ENCODE measurements at regions not wholly inside any gene's neighbourhood (a gene's known extent, or its start where the extent isn't known, plus 50 kb on each side); places are given as distances from the start of the nearest gene placed in this dataset.

GRCh38 chr2:14516844-14517243 lies 115.7 kb upstream of the LRATD1 start:
- Histone ChIP-seq H2AFZ (ENCODE audit: low read length) (no peak overlapping the region), H3K4me2 (ENCODE audit: insufficient read depth, low read length) (no peak overlapping the region), H3K36me3 (ENCODE audit: insufficient read depth, low read length) (no peaks in the 10 kb centered on the region), H3K79me2 (ENCODE audit: insufficient read depth, low read length) (no peaks in the 10 kb centered on the region), H3K27me3 (ENCODE audit: insufficient read depth, low read length) (no peaks in the 10 kb centered on the region), H3K4me3 (ENCODE audit: insufficient read depth, low read length) (no peak overlapping the region), H3K27ac (ENCODE audit: low read depth, low read length) (no peak overlapping the region), H3K4me1 (ENCODE audit: insufficient read depth, low read length) (no peaks in the 10 kb centered on the region), H3K9me3 (ENCODE audit: low read depth, low read length) (no peaks in the 10 kb centered on the region), H4K20me1 (ENCODE audit: insufficient read depth, low read length) (no peaks in the 10 kb centered on the region)
- TF ChIP-seq CTCF (IDR thresholded peaks at IDR 0.05; ENCODE audit: extremely low read depth, low read depth, low read length), result no peak
- peak; percentile 51 for DNase-seq (ENCODE audit: insufficient read length, low spot score, missing footprints)

GRCh38 chr2:14517731-14518130 lies 114.8 kb upstream of the LRATD1 start:
- TF ChIP-seq CTCF (IDR thresholded peaks at IDR 0.05; ENCODE audit: extremely low read depth, low read depth, low read length), result no peak
- no peak overlapping the region for H2AFZ ChIP-seq (ENCODE audit: low read length)
- no peak overlapping the region for H3K27ac ChIP-seq (ENCODE audit: low read depth, low read length)
- DNase-seq (ENCODE audit: insufficient read length, low spot score, missing footprints), result no peak
- no peaks in the 10 kb centered on the region for H3K9me3 ChIP-seq (ENCODE audit: low read depth, low read length)
- no peaks in the 10 kb centered on the region for H3K4me1 ChIP-seq (ENCODE audit: insufficient read depth, low read length)
- H3K36me3 ChIP-seq (ENCODE audit: insufficient read depth, low read length), result no peaks in the 10 kb centered on the region
- H3K4me2 ChIP-seq (ENCODE audit: insufficient read depth, low read length), result no peak overlapping the region
- no peaks in the 10 kb centered on the region for H4K20me1 ChIP-seq (ENCODE audit: insufficient read depth, low read length)
- no peak overlapping the region for H3K4me3 ChIP-seq (ENCODE audit: insufficient read depth, low read length)
- no peaks in the 10 kb centered on the region for H3K27me3 ChIP-seq (ENCODE audit: insufficient read depth, low read length)
- no peaks in the 10 kb centered on the region for H3K79me2 ChIP-seq (ENCODE audit: insufficient read depth, low read length)

GRCh38 chr2:14520385-14520945 lies 112.1 kb upstream of the LRATD1 start:
- Histone ChIP-seq H4K20me1 (ENCODE audit: insufficient read depth, low read length) (no peaks in the 10 kb centered on the region), H3K79me2 (ENCODE audit: insufficient read depth, low read length) (no peaks in the 10 kb centered on the region), H3K27ac (ENCODE audit: low read depth, low read length) (no peak overlapping the region), H3K4me1 (ENCODE audit: insufficient read depth, low read length) (peaks cover 7% of the 10 kb centered on the region), H3K9me3 (ENCODE audit: low read depth, low read length) (no peaks in the 10 kb centered on the region), H3K4me2 (ENCODE audit: insufficient read depth, low read length) (no peak overlapping the region), H3K4me3 (ENCODE audit: insufficient read depth, low read length) (no peak overlapping the region), H3K36me3 (ENCODE audit: insufficient read depth, low read length) (no peaks in the 10 kb centered on the region), H3K27me3 (ENCODE audit: insufficient read depth, low read length) (no peaks in the 10 kb centered on the region), H2AFZ (ENCODE audit: low read length) (no peak overlapping the region)
- no peak for DNase-seq (ENCODE audit: insufficient read length, low spot score, missing footprints)
- no peak for TF ChIP-seq CTCF (IDR thresholded peaks at IDR 0.05; ENCODE audit: extremely low read depth, low read depth, low read length)

- Histone ChIP-seq H3K4me1 (ENCODE audit: insufficient read depth, low read length) (peaks cover 7% of the 10 kb centered on the region), H4K20me1 (ENCODE audit: insufficient read depth, low read length) (no peaks in the 10 kb centered on the region), H3K27me3 (ENCODE audit: insufficient read depth, low read length) (no peaks in the 10 kb centered on the region), H3K4me3 (ENCODE audit: insufficient read depth, low read length) (no peak overlapping the region), H3K9me3 (ENCODE audit: low read depth, low read length) (no peaks in the 10 kb centered on the region), H3K27ac (ENCODE audit: low read depth, low read length) (no peak overlapping the region), H2AFZ (ENCODE audit: low read length) (no peak overlapping the region), H3K79me2 (ENCODE audit: insufficient read depth, low read length) (no peaks in the 10 kb centered on the region), H3K4me2 (ENCODE audit: insufficient read depth, low read length) (no peak overlapping the region), H3K36me3 (ENCODE audit: insufficient read depth, low read length) (no peaks in the 10 kb centered on the region)
- DNase-seq (ENCODE audit: insufficient read length, low spot score, missing footprints), result peak; percentile 36
- no peak for TF ChIP-seq CTCF (IDR thresholded peaks at IDR 0.05; ENCODE audit: extremely low read depth, low read depth, low read length)
These were observed 108.3 kb upstream of the LRATD1 start for GRCh38 chr2:14524041-14524802.
